Naive thymus-derived CD4-positive, alpha-beta T cell (primary cell): ENCODE measurements at regions not wholly inside any gene's neighbourhood (a gene's known extent, or its start where the extent isn't known, plus 50 kb on each side); places are given as distances from the start of the nearest gene placed in this dataset.
"Not testable (repeated sequence)": the region's sequence is repeated elsewhere in the genome, so short reads cannot be mapped to it uniquely, and the experiment has no call there.

Experiments
- ATAC-seq: fragments of 150-1000 bp; cut with Tn5 transposase; 2 replicates; pipeline ENCODE4 v1.10.0; 2021; ENCODE audit warnings: mild to moderate bottlenecking, moderate library complexity
- CTCF ChIA-PET: fragments of 350-600 bp; sonication (Branson Sonifier 250); formaldehyde crosslinking; loops from one replicate; lab custom pipeline; 2021; ENCODE audit warnings: antibody characterized with exemption; lab: Charles Lee
- POLR2A ChIA-PET: fragments of 350-600 bp; sonication (Branson Sonifier 250); formaldehyde crosslinking; loops from one replicate; lab custom pipeline; 2021; ENCODE audit warnings: antibody characterized with exemption, inconsistent platforms; lab: Charles Lee
- DNase-seq, 9 donors: peaks; one replicate each; pipeline versions ENCODE4 v3.0.0 to v3.0.0-alpha.2; 2020 to 2022; ENCODE audit warnings: mixed read lengths in 1 of 9
- H3K27ac ChIP-seq: one replicate; pipeline ENCODE4 v1.7.0; 2013; ENCODE audit warnings: mild to moderate bottlenecking, low read depth, low read length, moderate library complexity
- H3K27me3 ChIP-seq, 2 donors: one replicate each; pipeline ENCODE4 v1.7.0; 2013; ENCODE audit warnings: low read length in 2 of 2, mild to moderate bottlenecking in 2 of 2, moderate library complexity in 2 of 2; ENCODE audit not compliant: control insufficient read depth in 2 of 2, insufficient read depth in 2 of 2
- H3K36me3 ChIP-seq, 3 experiments: 1 replicate in 2 of 3; 2 replicates in 1 of 3; pipeline ENCODE4 v1.7.0; 2013; ENCODE audit warnings: low read length in 3 of 3, mild to moderate bottlenecking in 3 of 3, moderate library complexity in 1 of 3; ENCODE audit not compliant: insufficient read depth in 3 of 3, control insufficient read depth in 2 of 3
- H3K4me1 ChIP-seq, 2 donors: one replicate each; pipeline ENCODE4 v1.7.0; 2013; ENCODE audit warnings: low read length in 2 of 2, mild to moderate bottlenecking in 2 of 2, moderate library complexity in 1 of 2; ENCODE audit not compliant: control insufficient read depth in 2 of 2, insufficient read depth in 2 of 2
- H3K4me3 ChIP-seq: 2 replicates; pipeline ENCODE4 v1.7.0; 2013; ENCODE audit warnings: mild to moderate bottlenecking, low read length
- H3K9me3 ChIP-seq, 3 experiments: 1 replicate in 2 of 3; 2 replicates in 1 of 3; pipeline ENCODE4 v1.7.0; 2013; ENCODE audit warnings: low read length in 3 of 3; ENCODE audit not compliant: control insufficient read depth in 2 of 3
- H3K27ac Mint-ChIP-seq, 9 donors: one replicate each; pipeline ENCODE4 v1.8.0; 2020 to 2022; ENCODE audit warnings: mixed read lengths in 9 of 9, mild to moderate bottlenecking in 8 of 9, moderate library complexity in 5 of 9, inconsistent platforms in 2 of 9
- H3K27me3 Mint-ChIP-seq, 5 donors: one replicate each; pipeline ENCODE4 v1.8.0; 2021 to 2022; ENCODE audit warnings: mixed read lengths in 5 of 5, mild to moderate bottlenecking in 1 of 5
- H3K36me3 Mint-ChIP-seq, 5 donors: one replicate each; pipeline ENCODE4 v1.8.0; 2020 to 2022; ENCODE audit warnings: mixed read lengths in 5 of 5, mild to moderate bottlenecking in 3 of 5, inconsistent platforms in 1 of 5
- H3K4me1 Mint-ChIP-seq, 7 donors: one replicate each; pipeline ENCODE4 v1.8.0; 2020 to 2022; ENCODE audit warnings: mixed read lengths in 7 of 7, mild to moderate bottlenecking in 3 of 7, inconsistent platforms in 1 of 7
- H3K4me3 Mint-ChIP-seq, 10 donors: one replicate each; pipeline ENCODE4 v1.8.0; 2020 to 2022; ENCODE audit warnings: mild to moderate bottlenecking in 10 of 10, mixed read lengths in 10 of 10, moderate library complexity in 6 of 10, inconsistent platforms in 2 of 10
- H3K9me3 Mint-ChIP-seq, 11 donors: one replicate each; pipeline ENCODE4 v1.8.0; 2020 to 2022; ENCODE audit warnings: mixed read lengths in 11 of 11, mild to moderate bottlenecking in 4 of 11, inconsistent platforms in 1 of 11, moderate library complexity in 1 of 11
- intact Hi-C, 2 donors: fragments of 100-400 bp; cut with micrococcal nuclease; formaldehyde crosslinking; loops; one replicate each; pipeline ENCODE4 v1.15.1; 2023

DNA sequence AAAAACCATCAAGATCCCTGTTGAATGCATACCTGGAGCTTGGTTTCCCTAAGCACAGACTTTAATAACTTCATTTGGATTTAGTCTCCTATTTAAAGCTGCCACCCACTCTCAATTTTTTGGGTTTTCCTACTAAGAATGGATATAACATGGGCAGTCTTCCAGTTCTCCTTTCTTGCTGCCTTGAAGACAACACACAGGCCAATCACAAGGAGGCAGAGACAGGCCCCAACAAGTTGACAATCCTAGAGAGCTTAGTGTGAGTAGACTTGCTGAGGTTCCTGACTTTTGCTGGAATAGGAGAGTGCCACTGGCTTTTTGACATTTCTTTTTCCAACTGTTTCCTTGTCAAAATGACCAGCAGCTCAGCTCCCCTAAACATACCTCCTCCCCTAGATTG, 112.3 kb upstream of the ESR1 start:
- H3K27ac ChIP-seq = no peak overlapping the region
- H3K4me3 Mint-ChIP-seq = no peak overlapping the region
- DNase-seq = no peak
- intact Hi-C loops = no loop called here
- ChIA-PET POLR2A (no interaction called here), CTCF (no interaction called here)
- no peaks in the 10 kb centered on the region for H3K27me3 ChIP-seq
- H3K27ac Mint-ChIP-seq = no peak overlapping the region
- H3K4me3 ChIP-seq = no peak overlapping the region
- no peaks in the 10 kb centered on the region for H3K9me3 ChIP-seq
- H3K36me3 Mint-ChIP-seq = peaks cover 0 to 20% (median 0%) of the 10 kb centered on the region in 5 donors
- peaks cover 0 to 25% (median 19%) of the 10 kb centered on the region in 7 donors for H3K4me1 Mint-ChIP-seq
- no peaks in the 10 kb centered on the region for H3K36me3 ChIP-seq
- peaks cover 0 to 11% (median 0%) of the 10 kb centered on the region in 5 donors for H3K27me3 Mint-ChIP-seq
- H3K4me1 ChIP-seq = peaks cover 0 to under 1% of the 10 kb centered on the region in 2 donors
- ATAC-seq = no peak
- H3K9me3 Mint-ChIP-seq = peaks cover 0 to 5% (median 0%) of the 10 kb centered on the region in 11 donors

DNA sequence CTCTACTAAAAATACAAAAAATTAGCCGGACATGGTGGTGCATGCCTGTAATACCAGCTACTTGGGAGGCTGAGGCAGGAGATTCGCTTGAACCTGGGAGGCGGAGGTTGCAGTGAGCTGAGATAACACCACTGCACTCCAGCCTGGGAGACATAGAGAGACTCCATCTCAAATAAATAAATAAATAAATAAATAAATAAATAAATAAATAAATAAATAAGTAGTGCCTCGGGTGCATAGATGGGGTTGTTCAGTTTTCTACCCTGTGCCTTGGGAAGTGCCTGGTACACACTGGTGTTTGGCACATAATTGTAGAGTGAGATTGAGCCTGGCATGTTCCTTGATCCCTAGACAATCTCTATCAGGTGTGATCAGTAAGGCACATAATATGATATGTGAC, 111.2 kb upstream of the ESR1 start:
- H3K27me3 ChIP-seq, H3K4me3 ChIP-seq, H3K27me3 Mint-ChIP-seq, DNase-seq, POLR2A ChIA-PET, intact Hi-C loops, H3K4me1 ChIP-seq, CTCF ChIA-PET, H3K9me3 ChIP-seq, H3K27ac Mint-ChIP-seq, H3K27ac ChIP-seq, H3K9me3 Mint-ChIP-seq, H3K4me3 Mint-ChIP-seq, H3K36me3 ChIP-seq, ATAC-seq: not testable (repeated sequence)
- Mint-ChIP-seq H3K4me1 (peaks cover 0 to 23% (median 13%) of the 10 kb centered on the region in 7 donors), H3K36me3 (peaks cover 0 to 20% (median 0%) of the 10 kb centered on the region in 5 donors)

DNA sequence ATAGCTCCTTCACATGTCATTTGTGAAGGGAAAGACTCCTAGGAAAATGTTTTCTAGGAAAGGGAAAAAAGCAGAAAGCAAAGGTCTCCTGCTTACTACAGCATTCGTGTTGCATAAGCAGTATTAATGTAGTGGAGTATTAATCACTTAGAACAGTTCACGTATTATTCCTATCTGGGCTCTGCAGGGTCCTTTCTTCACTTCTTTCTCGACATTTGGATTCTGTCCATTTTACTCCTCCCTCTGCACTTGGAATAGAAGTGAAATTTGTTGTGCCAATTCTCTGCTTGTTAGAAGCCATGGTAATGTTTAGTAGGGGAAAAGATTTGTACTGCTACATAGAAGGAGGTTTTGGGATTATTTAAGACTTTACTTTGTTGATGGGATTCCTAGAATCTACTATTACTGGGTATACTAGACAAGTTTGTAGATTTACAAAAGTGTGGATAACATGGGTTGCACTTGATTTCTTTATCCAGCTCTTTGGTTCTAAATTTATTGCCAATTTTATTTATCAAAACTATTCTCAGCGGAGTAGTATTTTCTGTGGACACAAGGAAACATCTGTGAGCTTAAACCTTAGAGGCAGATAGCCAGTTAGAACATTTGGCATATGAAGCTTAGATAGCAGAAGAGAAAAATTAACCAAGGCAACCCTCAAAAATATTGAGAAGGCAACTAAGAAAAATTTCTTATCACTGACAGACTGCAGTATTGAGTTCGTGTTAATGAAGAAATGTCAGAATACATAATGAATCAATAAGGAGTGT, 108.4 kb upstream of the ESR1 start:
- Mint-ChIP-seq H3K27me3 (peaks cover 0 to 10% (median 0%) of the 10 kb centered on the region in 5 donors), H3K4me3 (no peak overlapping the region), H3K36me3 (peaks cover 0 to 22% (median 3%) of the 10 kb centered on the region in 5 donors), H3K4me1 (peaks cover 0 to 29% (median 21%) of the 10 kb centered on the region in 7 donors), H3K27ac (no peak overlapping the region), H3K9me3 (peaks cover 0 to 5% (median 0%) of the 10 kb centered on the region in 11 donors)
- Histone ChIP-seq H3K36me3 (no peaks in the 10 kb centered on the region), H3K27me3 (no peaks in the 10 kb centered on the region), H3K4me1 (peaks cover 0 to 8% of the 10 kb centered on the region in 2 donors), H3K27ac (no peak overlapping the region), H3K4me3 (no peak overlapping the region), H3K9me3 (no peaks in the 10 kb centered on the region)
- intact Hi-C loops = no loop called here
- ATAC-seq (no peak), DNase-seq (no peak)
- ChIA-PET POLR2A (no interaction called here), CTCF (interaction anchor here (0.7 kb wide), 2 partner anchors 21 to 594 kb away, joined by 3 to 4 read pairs; no protein-coding TSS in a partner anchor)

DNA sequence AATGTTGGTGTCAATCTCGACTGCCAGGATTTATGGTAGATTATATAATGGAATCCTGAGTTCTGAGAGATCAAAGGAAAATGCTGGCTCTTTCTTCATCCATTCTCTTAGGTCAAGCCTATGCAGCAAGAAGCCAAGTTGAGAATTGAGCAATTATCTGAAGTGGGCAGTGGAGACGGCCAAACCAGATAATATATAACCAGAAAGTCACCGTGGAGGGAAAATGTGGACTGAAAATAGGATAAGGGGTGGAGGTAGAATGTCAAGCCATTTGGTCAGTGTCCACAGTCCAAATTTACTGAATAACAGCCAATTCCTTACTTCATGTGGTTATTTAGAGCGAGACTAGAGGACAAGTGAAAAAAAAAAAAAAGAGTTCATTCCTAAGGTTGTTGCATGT, 107.8 kb upstream of the ESR1 start:
- peak overlapping the region in 1 of 9 donors; percentile 8 for H3K27ac Mint-ChIP-seq
- Histone ChIP-seq H3K27ac (no peak overlapping the region), H3K36me3 (no peaks in the 10 kb centered on the region), H3K4me3 (no peak overlapping the region), H3K27me3 (no peaks in the 10 kb centered on the region), H3K9me3 (no peaks in the 10 kb centered on the region), H3K4me1 (peaks cover 0 to 8% of the 10 kb centered on the region in 2 donors)
- DNase-seq = no peak
- peaks cover 0 to 25% (median 3%) of the 10 kb centered on the region in 5 donors for H3K36me3 Mint-ChIP-seq
- ChIA-PET POLR2A (no interaction called here), CTCF (no interaction called here)
- peaks cover 0 to 29% (median 21%) of the 10 kb centered on the region in 7 donors for H3K4me1 Mint-ChIP-seq
- ATAC-seq = no peak
- H3K9me3 Mint-ChIP-seq = peaks cover 0 to 5% (median 0%) of the 10 kb centered on the region in 11 donors
- H3K4me3 Mint-ChIP-seq = no peak overlapping the region
- peaks cover 0 to 10% (median 0%) of the 10 kb centered on the region in 5 donors for H3K27me3 Mint-ChIP-seq
- intact Hi-C loops = no loop called here

DNA sequence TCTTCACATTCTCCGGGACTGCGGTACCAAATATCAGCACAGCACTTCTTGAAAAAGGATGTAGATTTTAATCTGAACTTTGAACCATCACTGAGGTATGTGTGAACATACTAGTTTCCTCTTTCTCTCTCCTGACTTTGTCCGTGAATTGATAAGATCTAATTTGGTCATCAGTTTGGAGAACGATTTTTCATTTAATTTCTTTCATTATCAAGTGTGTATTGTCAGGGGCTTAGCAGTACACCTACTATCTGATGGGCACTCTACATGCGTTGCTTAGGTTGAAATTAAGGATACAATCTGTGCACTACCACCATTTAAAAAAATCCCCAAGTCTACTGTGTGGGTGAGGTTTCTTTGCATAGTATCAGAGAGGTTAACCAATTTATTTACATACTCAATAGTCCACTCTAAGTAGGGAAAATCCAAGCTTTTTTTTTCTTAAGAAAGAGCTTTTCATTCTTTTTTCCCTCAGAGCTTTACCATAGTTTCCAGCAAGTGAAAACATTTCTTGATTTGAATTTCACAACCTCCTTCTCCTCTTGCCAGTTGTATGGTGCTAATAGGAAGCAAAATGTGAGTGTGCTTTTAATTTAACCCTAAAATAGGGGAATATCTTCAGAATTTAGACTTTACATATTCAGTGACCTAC, 105.4 kb upstream of the ESR1 start:
- Mint-ChIP-seq H3K4me3 (peak overlapping the region in 6 of 10 donors; percentile 1 to 63 (median 41)), H3K36me3 (peaks cover 0 to 21% (median 3%) of the 10 kb centered on the region in 5 donors), H3K27ac (peak overlapping the region in 6 of 9 donors; percentile 15 to 74 (median 46)), H3K4me1 (peaks cover 0 to 31% (median 29%) of the 10 kb centered on the region in 7 donors), H3K9me3 (peaks cover 0 to 5% (median 0%) of the 10 kb centered on the region in 11 donors), H3K27me3 (peaks cover 0 to 8% (median 0%) of the 10 kb centered on the region in 5 donors)
- no peak overlapping the region for H3K4me3 ChIP-seq
- H3K27me3 ChIP-seq = no peaks in the 10 kb centered on the region
- H3K9me3 ChIP-seq = no peaks in the 10 kb centered on the region
- no peak overlapping the region for H3K27ac ChIP-seq
- ATAC-seq (no peak), DNase-seq (no peak)
- ChIA-PET CTCF (interaction anchor here (0.6 to 1.4 kb wide), 2 partner anchors 12 to 566 kb away, joined by 3 to 5 read pairs; no protein-coding TSS in a partner anchor), POLR2A (interaction anchor here (1.1 kb wide), 1 partner anchor 14 kb away, joined by 3 read pairs; no protein-coding TSS in a partner anchor)
- H3K36me3 ChIP-seq = no peaks in the 10 kb centered on the region
- H3K4me1 ChIP-seq = peaks cover 0 to 8% of the 10 kb centered on the region in 2 donors
- intact Hi-C loops = no loop called here

DNA sequence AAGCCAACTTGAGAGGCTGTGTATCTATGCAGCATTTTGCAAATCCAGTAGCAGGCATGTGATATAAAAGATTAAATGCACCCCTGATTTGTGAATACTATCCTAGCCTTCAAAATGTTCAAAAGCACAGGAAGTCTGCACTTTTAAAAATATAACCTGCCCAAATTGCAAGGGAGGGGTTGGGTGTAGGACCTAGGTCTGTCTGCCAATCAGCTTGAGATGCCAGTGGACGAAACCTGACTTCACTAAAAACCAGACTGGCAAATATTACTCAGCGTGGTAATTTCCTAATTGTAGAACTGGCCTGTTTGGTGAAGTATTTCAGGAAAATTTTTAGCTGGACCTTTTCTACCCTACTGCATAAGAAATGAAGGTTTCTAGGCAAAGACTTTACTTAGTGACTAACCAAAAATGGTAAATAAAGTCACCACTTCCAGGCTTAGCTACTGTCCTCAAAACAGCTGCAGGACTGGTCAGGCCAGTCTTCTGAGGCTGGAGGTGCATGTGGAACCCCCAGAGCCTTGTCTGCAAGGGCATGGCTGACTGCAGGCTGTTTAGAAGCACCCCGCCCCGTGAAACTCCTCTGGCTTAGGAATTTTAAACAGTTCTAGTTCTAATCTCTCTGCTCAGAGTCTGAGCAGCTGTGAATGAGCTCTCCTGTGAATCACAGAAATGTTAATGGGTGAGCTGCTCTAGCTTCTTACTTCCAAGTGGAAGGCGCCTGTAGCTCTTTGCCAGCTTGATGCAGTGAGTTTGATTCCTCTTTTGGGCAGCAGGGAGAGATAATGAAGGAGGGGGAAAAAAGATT, 104.4 kb upstream of the ESR1 start:
- intact Hi-C loops = no loop called here
- DNase-seq (no peak), ATAC-seq (no peak)
- no peaks in the 10 kb centered on the region for H3K27me3 ChIP-seq
- no peak overlapping the region for H3K27ac ChIP-seq
- H3K27ac Mint-ChIP-seq = peak overlapping the region in 2 of 9 donors; percentile 58 to 60
- ChIA-PET CTCF (interaction anchor here (1.4 kb wide), 1 partner anchor 13 kb away, joined by 5 read pairs; no protein-coding TSS in a partner anchor), POLR2A (interaction anchor here (0.5 kb wide), 1 partner anchor 551 kb away, joined by 4 read pairs; no protein-coding TSS in a partner anchor)
- peaks cover 0 to 4% (median 0%) of the 10 kb centered on the region in 11 donors for H3K9me3 Mint-ChIP-seq
- H3K4me1 Mint-ChIP-seq = peaks cover 0 to 31% (median 29%) of the 10 kb centered on the region in 7 donors
- H3K9me3 ChIP-seq = no peaks in the 10 kb centered on the region
- peaks cover 0 to 8% (median 4%) of the 10 kb centered on the region in 5 donors for H3K27me3 Mint-ChIP-seq
- no peak overlapping the region for H3K4me3 ChIP-seq
- peaks cover 0 to 22% (median 3%) of the 10 kb centered on the region in 5 donors for H3K36me3 Mint-ChIP-seq
- no peak overlapping the region for H3K4me3 Mint-ChIP-seq
- H3K36me3 ChIP-seq = no peaks in the 10 kb centered on the region
- peaks cover 0 to 8% of the 10 kb centered on the region in 2 donors for H3K4me1 ChIP-seq
